ENCODE measurements at regions not wholly inside any gene's neighbourhood (a gene's known extent, or its start where the extent isn't known, plus 50 kb on each side); places are given as distances from the start of the nearest gene placed in this dataset.

DNA sequence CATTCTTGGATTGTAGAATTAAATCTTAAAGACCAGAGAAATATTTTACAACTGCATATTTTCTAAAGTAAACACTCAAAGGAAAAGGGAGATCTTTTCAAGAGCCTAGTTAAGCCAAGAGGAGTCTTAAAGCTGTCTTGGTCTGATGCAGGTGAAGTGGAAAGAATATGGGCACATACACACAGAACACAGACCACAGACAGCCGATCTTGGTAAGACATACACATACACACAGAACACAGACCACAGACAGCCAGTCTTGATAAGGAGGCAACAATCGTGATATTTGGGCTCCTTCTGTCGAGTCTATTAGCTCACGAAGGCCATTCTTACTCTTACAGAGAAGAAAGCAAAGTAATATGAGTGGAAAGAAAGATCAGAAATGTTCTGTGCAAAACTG lies 1153.9 kb upstream of the TMPRSS15 start:
- Histone ChIP-seq H3K27me3 (ENCODE audit: control insufficient read depth in 2 of 2, insufficient read depth in 2 of 2, low read length in 2 of 2) (no peaks in the 10 kb centered on the region), H3K9ac (replicated peaks; ENCODE audit: extremely low read depth, insufficient read depth, low read length) (no peak overlapping the region), H2AFZ (ENCODE audit: low read depth, low read length) (no peak overlapping the region), H3K4me2 (ENCODE audit: insufficient read depth, low read length) (no peak overlapping the region), H3K4me3 (replicated peaks in 1 of 3; ENCODE audit: insufficient read depth in 1 of 3, low read depth in 1 of 3, low read length in 3 of 3) (no peak overlapping the region), H3K79me2 (ENCODE audit: control insufficient read depth, insufficient read depth, low read length) (no peaks in the 10 kb centered on the region), H4K20me1 (replicated peaks; ENCODE audit: control insufficient read depth, extremely low read depth, insufficient read depth, low read length) (no peaks in the 10 kb centered on the region), H3K27ac (ENCODE audit: insufficient read depth, low read depth, low read length) (no peak overlapping the region), H3K9me3 (replicated peaks; ENCODE audit: control insufficient read depth, insufficient read depth, low read length) (no peaks in the 10 kb centered on the region), H3K36me3 (ENCODE audit: control insufficient read depth in 2 of 2, extremely low read depth in 1 of 2, insufficient read depth in 2 of 2, low read length in 2 of 2) (no peaks in the 10 kb centered on the region), H3K9me1 (replicated peaks; ENCODE audit: control insufficient read depth, extremely low read depth, insufficient read depth, low read length) (no peaks in the 10 kb centered on the region), H3K4me1 (ENCODE audit: control insufficient read depth, extremely low read depth, insufficient read depth, low read length) (no peaks in the 10 kb centered on the region)
- no peak for DNase-seq (ENCODE audit: low read depth, low spot score)
- no peak for TF ChIP-seq POLR2AphosphoS5 (IDR thresholded peaks at IDR 0.05; ENCODE audit: insufficient read depth, low read depth, low read length)
- no peak for TF ChIP-seq JUN (IDR thresholded peaks at IDR 0.05; ENCODE audit: borderline replicate concordance, insufficient read depth, insufficient read length, low read depth)
- no peak for FAIRE-seq
- no TSS peak for BruUV-seq (replicated peaks)
- intact Hi-C loops (cut with micrococcal nuclease): no loop called here
- dilution Hi-C loops (cut with MboI; ENCODE audit: extremely low pct_ligation_motif_present, low sequenced_read_pairs): no loop called here
- ChIA-PET POLR2A (no interaction called here), CTCF (no interaction called here)

GRCh38 chr21:19565587-19565986 lies 1162.0 kb upstream of the TMPRSS15 start:
- no peak overlapping the region for H2AFZ ChIP-seq (ENCODE audit: low read depth, low read length)
- no peak overlapping the region for H3K9ac ChIP-seq (replicated peaks; ENCODE audit: extremely low read depth, insufficient read depth, low read length)
- no peak overlapping the region for H3K4me2 ChIP-seq (ENCODE audit: insufficient read depth, low read length)
- ChIA-PET POLR2A (no interaction called here), CTCF (no interaction called here)
- H3K4me3 ChIP-seq (replicated peaks in 1 of 3; ENCODE audit: insufficient read depth in 1 of 3, low read depth in 1 of 3, low read length in 3 of 3): no peak overlapping the region
- H3K9me3 ChIP-seq (replicated peaks; ENCODE audit: control insufficient read depth, insufficient read depth, low read length): no peaks in the 10 kb centered on the region
- DNase-seq (ENCODE audit: low read depth, low spot score) (no peak), FAIRE-seq (no peak)
- intact Hi-C loops (cut with micrococcal nuclease) (no loop called here), dilution Hi-C loops (cut with MboI; ENCODE audit: extremely low pct_ligation_motif_present, low sequenced_read_pairs) (no loop called here)
- no peaks in the 10 kb centered on the region for H3K9me1 ChIP-seq (replicated peaks; ENCODE audit: control insufficient read depth, extremely low read depth, insufficient read depth, low read length)
- no peaks in the 10 kb centered on the region for H3K4me1 ChIP-seq (ENCODE audit: control insufficient read depth, extremely low read depth, insufficient read depth, low read length)
- BruUV-seq (replicated peaks): no TSS peak
- no peaks in the 10 kb centered on the region for H3K79me2 ChIP-seq (ENCODE audit: control insufficient read depth, insufficient read depth, low read length)
- no peak for TF ChIP-seq JUN (IDR thresholded peaks at IDR 0.05; ENCODE audit: borderline replicate concordance, insufficient read depth, insufficient read length, low read depth)
- no peak for TF ChIP-seq EZH2 (IDR thresholded peaks at IDR 0.05; ENCODE audit: borderline replicate concordance, low read depth, low read length, severe bottlenecking)
- TF ChIP-seq, protein P1, sequence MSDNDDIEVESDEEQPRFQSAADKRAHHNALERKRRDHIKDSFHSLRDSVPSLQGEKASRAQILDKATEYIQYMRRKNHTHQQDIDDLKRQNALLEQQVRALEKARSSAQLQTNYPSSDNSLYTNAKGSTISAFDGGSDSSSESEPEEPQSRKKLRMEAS (IDR thresholded peaks at IDR 0.05; ENCODE audit: insufficient read depth, insufficient read length): no peak
- no peak for TF ChIP-seq POLR2AphosphoS5 (IDR thresholded peaks at IDR 0.05; ENCODE audit: insufficient read depth, low read depth, low read length)
- TF ChIP-seq CTCF (IDR thresholded peaks at IDR 0.05; ENCODE audit: extremely low read depth in 1 of 2, insufficient read depth in 1 of 2, low read depth in 1 of 2, low read length in 2 of 2): no peak
- TF ChIP-seq GATA2 (IDR thresholded peaks at IDR 0.05; ENCODE audit: insufficient read depth, insufficient read length, low read depth, low read length): no peak
- TF ChIP-seq MYC (IDR thresholded peaks at IDR 0.05; ENCODE audit: low read depth, low read length): no peak
- H4K20me1 ChIP-seq (replicated peaks; ENCODE audit: control insufficient read depth, extremely low read depth, insufficient read depth, low read length): no peaks in the 10 kb centered on the region
- no peaks in the 10 kb centered on the region for H3K27me3 ChIP-seq (ENCODE audit: control insufficient read depth in 2 of 2, insufficient read depth in 2 of 2, low read length in 2 of 2)
- no peak overlapping the region for H3K27ac ChIP-seq (ENCODE audit: insufficient read depth, low read depth, low read length)
- H3K36me3 ChIP-seq (ENCODE audit: control insufficient read depth in 2 of 2, extremely low read depth in 1 of 2, insufficient read depth in 2 of 2, low read length in 2 of 2): no peaks in the 10 kb centered on the region

Data from endothelial cell of umbilical vein (primary cell).